Activated CD8-positive, alpha-beta memory T cell treated with anti-CD3 and anti-CD28 coated beads, Interleukin-2, amount 50 U/mL, for 24 hours (primary cell): ENCODE measurements at regions not wholly inside any gene's neighbourhood (a gene's known extent, or its start where the extent isn't known, plus 50 kb on each side); places are given as distances from the start of the nearest gene placed in this dataset.

Experiments
- DNase-seq: peaks from one replicate; pipeline ENCODE4 v3.0.0-alpha.2; 2020; ENCODE audit errors: extremely low read depth

DNA sequence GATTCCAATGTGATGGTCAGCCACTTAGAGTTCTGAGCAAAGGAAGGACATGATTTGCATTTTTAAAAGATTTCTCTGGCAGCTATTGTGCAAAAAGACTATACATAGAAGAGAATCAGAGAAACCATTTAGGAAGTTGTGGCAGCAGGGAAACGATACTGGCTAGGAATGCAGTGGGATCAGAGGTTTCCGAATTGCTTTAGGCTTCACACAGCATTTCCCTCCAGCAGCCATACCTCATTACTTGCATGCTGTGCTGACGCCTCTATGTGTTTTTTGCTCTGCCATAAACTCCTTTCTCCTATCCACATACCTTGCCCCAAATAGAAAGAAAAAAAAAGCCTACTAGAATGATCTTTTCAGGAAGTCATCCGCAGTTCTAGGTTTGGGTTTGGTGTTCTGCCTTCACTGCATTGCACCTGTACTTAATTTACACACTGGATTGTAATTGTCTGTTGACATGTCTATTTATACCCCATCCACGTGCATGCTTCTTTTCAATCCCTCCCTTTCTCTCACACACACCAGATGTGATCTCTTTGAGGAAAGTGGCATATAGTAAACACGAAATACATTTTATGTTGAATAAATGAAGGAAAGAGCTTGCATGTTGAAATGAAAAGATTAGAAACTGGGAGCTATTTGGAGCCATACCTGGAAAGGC is 860.3 kb upstream of the SEMA6D start:
- DNase-seq: no peak

- DNase-seq: no peak
Measured at GRCh38 chr15:46858150-46858549, 859.2 kb upstream of the SEMA6D start.

- DNase-seq: no peak
Measured at GRCh38 chr15:46861796-46862195, 855.5 kb upstream of the SEMA6D start.

GRCh38 chr15:46865155-46865554 is 852.1 kb upstream of the SEMA6D start:
- no peak for DNase-seq

- DNase-seq: no peak
Measured at GRCh38 chr15:46872286-46872980, 844.9 kb upstream of the SEMA6D start.

DNA sequence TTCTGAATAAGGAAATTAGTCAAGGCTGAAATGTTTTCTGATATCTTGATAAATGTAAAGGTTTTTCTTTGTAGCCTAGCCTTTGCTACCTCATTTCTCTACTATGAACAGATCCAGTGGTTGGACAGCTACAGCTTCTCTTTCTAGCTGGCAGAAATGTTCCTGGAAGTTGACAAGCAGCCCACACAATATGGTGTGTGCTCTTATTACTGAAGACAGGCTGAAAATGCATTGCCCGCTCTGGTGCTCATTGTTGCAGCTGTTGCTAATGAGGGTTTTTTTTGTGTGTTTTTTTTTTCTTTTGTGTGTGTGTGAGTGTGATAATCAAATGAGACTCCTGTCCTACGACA is 844.3 kb upstream of the SEMA6D start:
- DNase-seq: no peak

- no peak for DNase-seq
Measured at GRCh38 chr15:46879032-46879770, 838.1 kb upstream of the SEMA6D start.

DNA sequence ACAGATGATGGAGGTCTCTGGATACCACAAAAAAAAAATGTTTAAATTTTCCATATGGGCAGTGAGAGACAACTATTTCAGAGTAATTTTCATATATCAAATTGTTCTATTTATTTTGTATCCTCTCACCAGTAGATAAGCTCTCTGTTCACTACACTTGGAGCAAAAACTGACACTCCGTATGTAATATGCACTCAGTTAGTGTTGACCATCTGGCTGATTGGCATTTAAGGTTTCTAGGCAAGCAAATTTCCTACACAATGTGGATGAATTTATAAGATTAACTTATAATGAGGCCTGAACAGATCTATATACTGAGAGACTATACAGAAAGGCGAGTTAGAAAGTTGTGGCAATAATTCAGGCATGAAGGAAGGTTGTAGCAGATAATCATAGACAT is 836.5 kb upstream of the SEMA6D start:
- DNase-seq: no peak

- no peak for DNase-seq
Measured at GRCh38 chr15:46892621-46893160, 824.6 kb upstream of the SEMA6D start.

DNA sequence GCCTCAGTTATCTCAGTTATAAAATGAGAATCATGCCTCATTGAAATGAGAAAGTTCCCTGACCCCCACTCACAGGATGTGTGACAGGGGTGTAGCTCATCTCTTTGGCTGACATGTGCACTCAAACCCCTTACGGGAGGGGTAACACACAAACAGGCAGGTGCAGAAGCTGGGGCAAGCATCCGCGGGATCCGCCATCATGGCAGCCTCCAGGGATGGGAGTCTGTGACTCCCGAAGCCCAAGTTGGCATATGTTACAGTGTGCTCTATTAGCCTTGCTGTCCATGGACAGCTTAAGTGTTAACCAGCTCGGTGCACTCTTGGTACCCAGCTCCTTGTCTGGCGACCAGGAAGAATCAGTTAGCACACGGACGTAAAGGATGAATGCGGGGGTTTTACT is 822.7 kb upstream of the SEMA6D start:
- no peak for DNase-seq

DNA sequence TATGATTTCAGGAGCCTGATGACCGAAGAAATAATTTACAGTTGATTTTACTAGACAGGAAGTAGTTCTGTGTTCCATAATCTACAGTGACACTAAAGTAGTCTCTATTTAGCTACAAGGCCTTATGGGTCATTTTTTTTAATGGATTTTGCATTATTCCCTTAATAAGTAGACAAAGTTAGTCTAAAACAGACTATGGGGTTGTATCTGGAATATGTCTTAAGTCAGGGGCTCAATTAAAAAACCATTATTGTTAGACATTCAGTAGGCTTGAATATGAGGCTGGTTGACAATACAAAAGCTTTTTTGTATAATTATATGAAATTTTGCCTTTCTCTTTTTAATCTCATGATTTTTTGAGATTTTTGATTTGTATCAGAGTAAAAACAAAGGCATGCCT is 820.0 kb upstream of the SEMA6D start:
- no peak for DNase-seq

DNA sequence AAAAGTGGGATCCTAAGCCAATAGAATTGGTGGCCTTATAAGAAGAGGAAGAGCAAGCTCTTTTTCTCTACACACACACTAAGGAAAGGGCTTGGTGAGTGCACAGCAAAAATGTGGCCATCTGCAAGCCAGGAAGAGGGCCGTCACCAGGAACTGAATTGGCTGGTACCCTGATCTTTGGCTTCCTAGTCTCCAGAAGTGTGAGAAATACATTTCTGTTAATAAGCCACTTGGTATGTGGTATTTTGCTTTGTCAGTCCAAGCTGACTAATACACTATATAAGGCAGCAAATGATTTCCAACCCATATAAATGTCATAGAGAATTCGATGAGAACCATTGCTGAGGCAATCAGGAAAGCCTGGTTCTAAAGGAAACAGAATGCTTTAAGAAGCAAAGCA is 816.3 kb upstream of the SEMA6D start:
- DNase-seq: no peak

- no peak for DNase-seq
Measured at GRCh38 chr15:46917721-46918252, 799.5 kb upstream of the SEMA6D start.

DNA sequence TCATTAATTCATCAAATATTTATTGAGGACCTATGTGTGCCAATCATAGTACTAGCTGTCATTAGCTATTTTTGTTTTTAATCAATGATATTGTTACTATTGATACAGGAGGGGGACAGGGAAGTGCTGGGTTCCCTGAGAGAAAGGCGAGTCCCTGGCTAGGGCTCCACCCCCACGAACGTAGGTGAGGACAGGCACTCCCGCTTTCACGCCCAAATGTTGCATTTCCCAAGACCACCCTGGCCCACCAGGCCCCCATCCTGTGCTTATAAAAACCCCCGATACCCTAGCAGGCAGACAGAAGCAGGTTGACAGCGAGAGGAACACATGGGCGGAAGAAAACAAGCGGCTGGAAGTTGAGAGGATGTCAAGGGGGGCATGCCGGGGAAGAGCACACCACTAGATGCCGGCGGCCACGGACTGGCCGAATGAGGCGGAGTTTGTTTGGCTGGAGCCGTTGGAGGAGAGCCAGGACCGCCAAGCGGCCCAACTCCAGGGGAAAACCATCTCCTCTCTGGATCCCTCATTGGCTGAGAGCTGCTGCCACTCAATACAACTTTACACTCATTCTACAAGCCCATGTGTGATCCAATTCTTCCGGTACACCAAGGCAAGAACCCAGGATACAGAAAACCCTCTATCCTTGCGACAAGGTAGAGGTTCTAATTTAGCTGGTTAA is 798.7 kb upstream of the SEMA6D start:
- DNase-seq: no peak

DNA sequence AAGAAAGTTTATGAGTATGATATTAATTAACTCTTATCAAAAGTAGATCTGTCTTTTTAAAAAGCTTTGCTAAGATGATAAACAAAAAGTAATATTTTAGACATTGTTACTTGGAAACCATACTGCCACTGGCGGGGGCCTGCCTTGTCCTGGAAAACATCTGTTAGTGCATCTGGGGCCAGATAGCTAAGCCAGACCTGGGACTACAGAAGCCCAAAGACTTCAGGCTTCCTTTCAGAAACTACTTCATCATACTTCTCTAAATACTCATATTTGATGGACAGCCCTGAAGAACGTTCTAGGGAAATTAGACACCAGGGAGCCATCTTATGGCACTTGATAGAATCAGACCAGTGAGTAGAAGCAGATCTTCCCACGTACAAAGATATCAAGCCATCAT is 795.4 kb upstream of the SEMA6D start:
- DNase-seq: no peak

GRCh38 chr15:46930426-46930825 is 786.9 kb upstream of the SEMA6D start:
- DNase-seq: no peak

GRCh38 chr15:46933332-46933731 is 784.0 kb upstream of the SEMA6D start:
- DNase-seq: no peak

DNA sequence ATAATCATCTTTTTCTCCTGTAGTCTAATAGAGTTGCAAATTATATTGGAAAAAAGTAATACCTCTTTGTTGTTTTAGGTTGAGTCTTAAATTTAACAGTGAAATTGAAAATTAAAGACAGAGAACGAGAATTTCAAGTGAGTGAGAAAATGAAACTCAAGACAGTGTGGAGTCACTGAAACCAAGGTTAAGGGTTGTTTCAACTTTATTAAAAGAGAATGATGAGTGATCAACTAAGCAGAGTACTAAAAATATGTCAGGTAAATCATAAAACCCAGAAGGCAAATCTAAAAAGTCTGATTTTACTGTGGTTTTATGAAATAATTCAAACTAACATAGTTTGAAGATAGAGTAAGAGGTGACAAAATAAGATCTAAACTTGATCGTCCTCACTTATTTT is 782.5 kb upstream of the SEMA6D start:
- DNase-seq: no peak

DNA sequence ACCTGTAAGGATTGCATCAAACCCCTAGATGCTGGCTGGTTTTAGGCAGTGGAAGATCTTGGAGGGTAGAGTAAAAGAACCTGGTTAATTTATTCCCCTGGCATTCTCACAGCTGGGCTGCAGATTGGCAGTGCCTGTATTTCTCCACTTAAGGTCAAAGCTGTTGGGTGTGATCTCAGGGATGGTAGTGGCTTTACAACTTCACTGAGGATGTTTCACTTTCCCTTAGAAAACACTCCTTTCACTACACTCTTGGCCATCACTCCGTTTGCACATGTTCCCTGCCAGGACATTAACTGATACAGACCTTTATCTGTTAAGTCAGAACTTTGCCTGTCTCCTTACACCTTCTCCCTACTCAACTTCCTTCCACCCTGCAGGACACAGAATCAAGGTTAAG is 779.1 kb upstream of the SEMA6D start:
- no peak for DNase-seq

- no peak for DNase-seq
Measured at GRCh38 chr15:46941241-46941640, 776.1 kb upstream of the SEMA6D start.

- no peak for DNase-seq
Measured at GRCh38 chr15:46946953-46947352, 770.4 kb upstream of the SEMA6D start.

DNA sequence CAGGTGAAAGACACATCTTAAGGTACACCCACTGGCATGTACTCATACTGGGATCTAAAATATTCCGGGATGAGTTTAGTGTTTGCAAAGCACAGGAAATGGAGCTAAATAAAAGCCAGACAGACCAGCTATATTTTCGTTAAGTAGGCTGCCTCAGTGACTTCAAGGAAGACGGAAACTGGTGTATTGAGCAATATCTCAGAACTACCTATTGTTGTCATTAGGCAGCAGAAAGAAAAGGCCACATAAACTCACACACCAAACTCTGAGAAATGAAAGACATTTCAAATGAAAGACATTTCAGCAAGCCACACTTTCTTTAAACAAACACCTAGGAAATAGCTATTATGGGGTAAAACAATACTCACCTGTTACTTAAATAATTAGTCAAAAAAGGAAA is 761.7 kb upstream of the SEMA6D start:
- DNase-seq: no peak
